GM12801 (cell line): ENCODE measurements at regions not wholly inside any gene's neighbourhood (a gene's known extent, or its start where the extent isn't known, plus 50 kb on each side); places are given as distances from the start of the nearest gene placed in this dataset.

ENCODE experiments used
- TF ChIP-seq, protein P1 (sequence below): IDR thresholded peaks from one replicate; pipeline ENCODE4 v1.5.1; 2011; ENCODE audit warnings: control low read depth; ENCODE audit not compliant: insufficient read length; ENCODE audit errors: extremely low read depth

DNA sequence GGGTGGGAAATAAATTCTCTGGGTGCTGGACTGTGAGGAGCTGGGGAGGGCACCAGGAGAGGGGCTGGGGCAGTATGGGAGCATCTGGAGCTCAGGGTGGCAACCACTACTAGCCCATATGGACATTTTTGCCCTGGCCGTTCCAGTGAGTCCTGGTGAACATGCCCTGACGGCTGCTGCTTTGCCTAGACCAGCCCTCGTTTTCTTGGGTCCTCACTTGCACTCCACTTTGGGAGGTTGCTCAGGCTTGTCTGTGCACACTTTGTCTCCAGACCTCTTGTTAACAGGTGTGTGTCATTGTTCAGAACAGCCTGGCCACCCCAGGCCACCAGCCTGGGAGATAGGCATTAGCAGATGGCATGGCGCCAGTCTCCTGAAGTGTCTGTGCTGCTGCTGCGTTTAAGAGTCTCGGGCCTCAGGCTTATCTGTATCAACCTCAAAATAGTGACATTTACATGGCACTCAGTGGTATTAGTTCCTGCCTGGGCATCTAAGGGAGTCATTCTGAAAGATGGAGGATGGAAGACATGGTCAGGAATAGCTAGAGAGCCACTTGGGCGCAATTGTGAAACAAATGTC lies 190.5 kb downstream of the PTPRU start:
- TF ChIP-seq, protein P1, sequence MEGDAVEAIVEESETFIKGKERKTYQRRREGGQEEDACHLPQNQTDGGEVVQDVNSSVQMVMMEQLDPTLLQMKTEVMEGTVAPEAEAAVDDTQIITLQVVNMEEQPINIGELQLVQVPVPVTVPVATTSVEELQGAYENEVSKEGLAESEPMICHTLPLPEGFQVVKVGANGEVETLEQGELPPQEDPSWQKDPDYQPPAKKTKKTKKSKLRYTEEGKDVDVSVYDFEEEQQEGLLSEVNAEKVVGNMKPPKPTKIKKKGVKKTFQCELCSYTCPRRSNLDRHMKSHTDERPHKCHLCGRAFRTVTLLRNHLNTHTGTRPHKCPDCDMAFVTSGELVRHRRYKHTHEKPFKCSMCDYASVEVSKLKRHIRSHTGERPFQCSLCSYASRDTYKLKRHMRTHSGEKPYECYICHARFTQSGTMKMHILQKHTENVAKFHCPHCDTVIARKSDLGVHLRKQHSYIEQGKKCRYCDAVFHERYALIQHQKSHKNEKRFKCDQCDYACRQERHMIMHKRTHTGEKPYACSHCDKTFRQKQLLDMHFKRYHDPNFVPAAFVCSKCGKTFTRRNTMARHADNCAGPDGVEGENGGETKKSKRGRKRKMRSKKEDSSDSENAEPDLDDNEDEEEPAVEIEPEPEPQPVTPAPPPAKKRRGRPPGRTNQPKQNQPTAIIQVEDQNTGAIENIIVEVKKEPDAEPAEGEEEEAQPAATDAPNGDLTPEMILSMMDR: no peak

DNA sequence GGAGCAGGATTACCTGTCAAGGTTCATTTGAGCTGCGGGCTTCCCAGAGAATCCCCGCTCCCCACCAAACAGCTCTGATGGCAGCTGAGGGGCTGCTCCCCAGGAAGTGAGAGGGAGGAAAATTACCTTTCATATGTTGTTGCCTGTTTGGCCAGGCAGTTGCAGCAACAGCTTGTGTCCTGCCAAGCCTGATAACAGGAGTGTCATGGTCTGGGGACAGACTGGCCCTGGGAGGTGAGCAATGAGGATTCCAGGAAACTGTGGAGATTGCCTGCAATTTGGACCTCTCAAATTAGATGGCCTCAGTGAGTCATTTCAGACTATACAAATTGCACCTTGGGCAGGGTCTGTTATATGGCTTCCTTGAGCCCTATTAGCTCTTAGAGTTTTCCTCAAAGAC lies 189.3 kb downstream of the PTPRU start:
- TF ChIP-seq, protein P1: no peak

DNA sequence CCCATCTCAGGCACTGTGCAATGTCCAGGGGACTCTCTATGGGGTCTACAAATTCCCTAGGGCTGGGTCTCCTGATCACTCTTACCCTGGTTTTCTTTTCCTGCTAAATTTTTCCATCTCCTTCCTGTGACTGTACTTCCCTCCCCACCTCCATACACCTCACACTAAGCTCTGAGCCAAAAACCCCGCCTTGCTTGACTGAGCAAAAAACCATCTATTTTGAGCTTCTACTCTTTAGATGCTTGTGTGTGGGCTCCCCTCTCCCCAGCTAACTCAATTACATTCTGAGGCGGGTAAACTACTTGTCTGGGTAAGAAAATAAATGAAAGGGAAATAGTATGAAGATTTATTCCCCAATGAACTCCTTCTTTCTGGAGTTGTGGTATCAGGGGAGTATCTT lies 187.9 kb downstream of the PTPRU start:
- TF ChIP-seq, protein P1: no peak

DNA sequence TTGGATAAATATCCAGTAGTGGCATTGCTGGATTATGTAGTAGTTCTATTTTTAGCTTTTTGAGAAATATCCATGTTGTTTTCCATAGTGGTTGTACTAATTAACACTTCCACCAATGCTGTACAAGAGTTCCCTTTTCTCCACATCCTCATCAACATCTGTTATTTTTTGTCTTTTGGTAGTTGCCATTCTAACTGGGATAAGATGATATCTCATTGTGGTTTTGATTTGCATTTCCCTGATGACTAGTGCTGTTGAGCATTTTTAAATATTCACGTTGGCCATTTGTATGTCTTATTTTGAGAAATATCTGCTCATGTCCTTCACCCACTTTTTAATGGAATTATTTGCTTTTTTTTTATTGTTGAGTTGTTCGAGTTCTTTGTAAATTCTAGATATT lies 183.9 kb downstream of the PTPRU start:
- TF ChIP-seq, protein P1: no peak

DNA sequence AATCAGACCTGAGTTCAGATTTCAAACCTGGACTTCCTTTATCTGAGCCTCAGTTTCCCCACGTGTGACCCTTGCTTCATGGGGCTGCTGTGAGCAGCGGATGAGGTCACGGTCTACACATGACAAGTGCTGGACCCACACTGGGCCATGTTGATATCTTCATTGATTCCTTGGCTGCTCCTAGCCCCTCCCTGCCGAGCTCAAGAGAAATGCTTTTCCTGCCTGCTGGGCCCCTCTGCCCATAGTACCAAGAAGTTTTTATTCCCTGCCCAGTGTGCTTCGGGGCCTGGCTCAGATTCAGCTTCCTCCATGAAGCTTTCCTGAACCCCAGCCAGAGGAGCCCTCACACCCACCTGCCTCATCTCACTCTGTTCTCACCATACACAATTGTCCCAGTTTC lies 181.6 kb downstream of the PTPRU start:
- TF ChIP-seq, protein P1: no peak

DNA sequence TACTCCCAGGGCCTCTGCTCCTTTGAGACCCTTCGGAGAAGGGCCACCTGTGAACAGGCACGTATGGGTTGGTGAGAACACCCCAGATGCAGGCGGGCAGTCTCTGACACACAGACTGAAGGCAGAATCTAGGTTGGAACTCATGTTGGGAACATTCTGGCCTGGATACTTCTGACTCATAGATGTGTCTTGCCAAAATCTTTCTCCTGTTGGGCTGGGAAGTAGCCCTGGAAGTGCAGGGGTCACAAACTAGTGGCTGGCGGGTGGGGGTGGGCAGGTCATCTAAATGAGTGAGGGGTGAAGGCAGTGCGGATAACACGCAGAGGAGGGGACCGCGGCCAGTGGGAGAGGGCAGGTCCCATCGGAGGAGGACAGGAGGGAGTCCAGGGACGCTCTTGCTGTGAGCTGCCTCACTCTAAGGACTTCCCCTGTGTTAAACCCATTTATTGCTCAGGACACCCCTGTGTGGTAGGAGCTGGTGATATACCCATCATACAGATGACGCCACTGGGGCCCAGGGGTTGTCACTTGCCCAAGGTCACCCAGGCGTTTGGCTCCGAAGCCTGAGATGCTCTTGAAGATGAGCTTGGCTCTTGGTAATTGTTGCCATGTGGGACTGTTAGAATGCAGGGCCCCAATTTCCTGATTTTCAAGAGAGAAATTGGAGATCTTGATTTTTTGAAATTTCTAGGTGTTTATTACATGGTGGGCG lies 181.0 kb downstream of the PTPRU start:
- TF ChIP-seq, protein P1: no peak

DNA sequence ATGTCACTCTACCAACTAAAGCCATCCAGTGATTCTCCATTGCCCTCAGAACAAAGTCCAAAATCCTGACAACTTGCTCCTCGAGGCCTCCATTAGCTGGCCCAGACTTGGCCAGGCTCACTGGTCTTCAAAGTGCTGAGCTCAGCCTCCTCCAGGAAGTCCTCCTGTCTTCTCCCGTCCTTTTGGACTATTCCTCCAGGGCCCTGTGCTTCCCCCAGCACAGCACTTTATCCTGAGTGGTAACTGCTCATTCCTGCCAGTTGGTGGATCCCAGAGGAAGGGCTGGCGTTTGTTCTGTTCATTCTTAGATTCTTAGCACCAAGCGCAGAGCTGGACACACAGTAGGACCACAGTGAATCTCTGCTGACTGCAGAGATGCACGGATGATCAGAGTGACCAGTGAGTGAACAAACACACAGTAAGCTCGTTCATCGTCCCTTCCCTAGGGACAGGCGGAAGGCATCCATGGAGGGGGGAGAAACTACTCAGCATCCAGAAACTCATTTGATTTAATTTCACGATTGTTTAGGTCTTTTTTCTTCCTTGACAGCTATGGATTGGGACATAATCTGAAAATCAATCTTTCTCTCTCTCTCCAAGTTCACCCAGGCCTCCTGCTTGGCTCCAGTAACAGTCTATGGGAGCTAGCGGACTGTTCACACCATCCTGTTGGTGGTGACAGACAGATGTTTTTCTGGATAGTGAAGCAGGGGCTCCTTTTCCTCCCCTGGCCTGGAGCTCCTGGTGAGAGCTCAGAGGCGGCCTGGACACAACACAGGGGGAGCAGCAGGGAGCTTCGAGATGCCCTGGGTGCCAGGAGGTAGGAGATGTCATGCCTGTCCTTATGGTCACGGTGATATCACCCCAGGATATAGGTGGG lies 180.2 kb downstream of the PTPRU start:
- TF ChIP-seq, protein P1: no peak
